Calu3 (cell line): ENCODE measurements at regions not wholly inside any gene's neighbourhood (a gene's known extent, or its start where the extent isn't known, plus 50 kb on each side); places are given as distances from the start of the nearest gene placed in this dataset.

ENCODE experiments used
- BruUV-seq: library from RNA; stranded (reverse); fragments of 400-500 nt; replicated peaks from 2 replicates; lab custom pipeline; 2021; lab: Mats Ljungman, UMichigan
- CTCF ChIA-PET: fragments of 300-600 bp; sonication (Branson Sonifier 250); formaldehyde crosslinking; loops from one replicate; lab custom pipeline; 2022; ENCODE audit warnings: antibody characterized with exemption; lab: Charles Lee
- DNase-seq: peaks from one replicate; pipeline ENCODE4 v3.0.0; 2022
- H3K27ac Mint-ChIP-seq: one replicate; pipeline ENCODE4 v1.8.0; 2022; ENCODE audit warnings: mixed read lengths; ENCODE audit not compliant: unreplicated experiment
- H3K27me3 Mint-ChIP-seq: one replicate; pipeline ENCODE4 v1.8.0; 2022; ENCODE audit warnings: mixed read lengths; ENCODE audit not compliant: unreplicated experiment
- H3K36me3 Mint-ChIP-seq: one replicate; pipeline ENCODE4 v1.8.0; 2022; ENCODE audit warnings: mild to moderate bottlenecking, moderate library complexity, mixed read lengths; ENCODE audit not compliant: insufficient read depth, unreplicated experiment
- H3K4me1 Mint-ChIP-seq: one replicate; pipeline ENCODE4 v1.8.0; 2022; ENCODE audit warnings: mild to moderate bottlenecking, low read depth, mixed read lengths; ENCODE audit not compliant: unreplicated experiment
- H3K4me3 Mint-ChIP-seq: one replicate; pipeline ENCODE4 v1.8.0; 2022; ENCODE audit warnings: mild to moderate bottlenecking, low read depth, moderate library complexity, mixed read lengths; ENCODE audit not compliant: unreplicated experiment
- H3K9me3 Mint-ChIP-seq: one replicate; pipeline ENCODE4 v1.8.0; 2022; ENCODE audit warnings: low read depth, mixed read lengths; ENCODE audit not compliant: unreplicated experiment
- intact Hi-C: fragments of 100-400 bp; cut with micrococcal nuclease; formaldehyde crosslinking; loops from one replicate; pipeline ENCODE4 v1.10.0; 2022; ENCODE audit not compliant: unreplicated experiment
- TF ChIP-seq, protein P1 (sequence below): fragments of 200-600 bp; IDR thresholded peaks from one replicate; pipeline ENCODE4 v1.8.0; 2022; ENCODE audit warnings: antibody characterized with exemption; ENCODE audit not compliant: unreplicated experiment

DNA sequence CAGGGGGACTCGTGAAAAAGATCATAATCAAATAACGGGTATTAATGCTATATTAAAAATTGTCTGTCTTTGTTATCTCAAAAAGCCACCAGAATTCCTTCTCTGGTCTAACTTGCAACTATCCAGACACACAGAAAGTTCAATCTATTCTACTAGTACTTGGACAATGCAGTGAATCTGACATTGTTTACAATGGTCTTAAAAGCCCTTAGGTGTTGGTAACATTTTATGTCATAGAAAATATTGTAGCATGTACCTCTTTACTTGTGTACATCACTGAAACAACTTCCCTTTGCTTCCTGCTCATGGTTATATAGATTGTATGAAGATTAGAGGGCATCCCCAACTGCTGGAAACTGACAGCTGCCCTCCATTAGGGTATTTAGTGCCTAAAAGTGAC, 71.1 kb upstream of the PPP3CA start:
- Mint-ChIP-seq H3K27ac (no peak overlapping the region), H3K27me3 (no peaks in the 10 kb centered on the region), H3K4me3 (no peak overlapping the region), H3K9me3 (no peaks in the 10 kb centered on the region), H3K36me3 (no peaks in the 10 kb centered on the region), H3K4me1 (no peaks in the 10 kb centered on the region)
- no TSS peak for BruUV-seq
- TF ChIP-seq, protein P1, sequence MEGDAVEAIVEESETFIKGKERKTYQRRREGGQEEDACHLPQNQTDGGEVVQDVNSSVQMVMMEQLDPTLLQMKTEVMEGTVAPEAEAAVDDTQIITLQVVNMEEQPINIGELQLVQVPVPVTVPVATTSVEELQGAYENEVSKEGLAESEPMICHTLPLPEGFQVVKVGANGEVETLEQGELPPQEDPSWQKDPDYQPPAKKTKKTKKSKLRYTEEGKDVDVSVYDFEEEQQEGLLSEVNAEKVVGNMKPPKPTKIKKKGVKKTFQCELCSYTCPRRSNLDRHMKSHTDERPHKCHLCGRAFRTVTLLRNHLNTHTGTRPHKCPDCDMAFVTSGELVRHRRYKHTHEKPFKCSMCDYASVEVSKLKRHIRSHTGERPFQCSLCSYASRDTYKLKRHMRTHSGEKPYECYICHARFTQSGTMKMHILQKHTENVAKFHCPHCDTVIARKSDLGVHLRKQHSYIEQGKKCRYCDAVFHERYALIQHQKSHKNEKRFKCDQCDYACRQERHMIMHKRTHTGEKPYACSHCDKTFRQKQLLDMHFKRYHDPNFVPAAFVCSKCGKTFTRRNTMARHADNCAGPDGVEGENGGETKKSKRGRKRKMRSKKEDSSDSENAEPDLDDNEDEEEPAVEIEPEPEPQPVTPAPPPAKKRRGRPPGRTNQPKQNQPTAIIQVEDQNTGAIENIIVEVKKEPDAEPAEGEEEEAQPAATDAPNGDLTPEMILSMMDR: no peak
- no peak for DNase-seq
- CTCF ChIA-PET: no interaction called here
- intact Hi-C loops: loop anchor here (10.0 kb wide), 1 partner anchor 64 kb away; no protein-coding TSS in a partner anchor

DNA sequence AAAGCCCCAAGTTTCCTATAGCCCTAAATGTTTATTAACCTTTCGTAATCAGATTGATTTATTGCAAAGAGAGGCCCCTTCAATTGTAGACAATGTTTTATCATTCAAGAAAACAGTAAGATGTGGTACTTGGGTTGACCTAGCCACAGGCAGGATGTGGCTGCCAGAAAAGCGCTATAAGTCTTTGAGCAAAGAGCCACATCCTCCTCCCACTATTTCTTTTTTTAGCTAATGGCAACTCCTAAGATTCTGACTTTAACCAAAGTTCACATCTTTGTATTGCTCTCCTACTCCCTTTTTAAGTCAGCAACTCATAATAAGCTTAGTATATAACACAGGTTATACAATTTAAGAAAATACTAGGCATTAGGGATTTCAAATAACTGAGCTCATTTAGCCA, 70.7 kb upstream of the PPP3CA start:
- DNase-seq: no peak
- Mint-ChIP-seq H3K4me3 (no peak overlapping the region), H3K36me3 (no peaks in the 10 kb centered on the region), H3K9me3 (no peaks in the 10 kb centered on the region), H3K27me3 (no peaks in the 10 kb centered on the region), H3K4me1 (no peaks in the 10 kb centered on the region), H3K27ac (no peak overlapping the region)
- TF ChIP-seq, protein P1: no peak
- intact Hi-C loops: loop anchor here (10.0 kb wide), 1 partner anchor 63 kb away; no protein-coding TSS in a partner anchor
- BruUV-seq: no TSS peak
- CTCF ChIA-PET: no interaction called here

DNA sequence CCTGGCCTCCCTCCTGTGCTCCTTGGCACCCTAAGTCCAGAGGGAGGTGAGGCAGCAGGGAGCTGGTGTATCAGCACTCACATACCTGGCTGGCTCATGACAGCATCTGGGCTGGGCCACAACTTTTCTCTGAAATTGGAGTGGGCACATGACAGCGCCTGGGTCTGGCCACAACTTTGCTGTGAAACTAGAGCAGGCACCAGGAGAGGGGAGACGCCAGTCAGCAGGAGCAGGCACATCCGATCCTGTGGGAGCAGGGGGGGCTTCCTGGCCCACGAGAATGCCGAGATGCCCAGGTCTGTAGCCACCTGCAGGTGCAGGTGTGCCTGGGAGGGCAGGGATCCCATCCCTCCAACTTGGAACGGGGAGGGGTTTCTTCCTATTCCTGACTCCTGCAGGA, 69.7 kb upstream of the PPP3CA start:
- H3K9me3 Mint-ChIP-seq: no peaks in the 10 kb centered on the region
- intact Hi-C loops: loop anchor here (10.0 kb wide), 1 partner anchor 62 kb away; no protein-coding TSS in a partner anchor
- H3K36me3 Mint-ChIP-seq: no peaks in the 10 kb centered on the region
- no peak for DNase-seq
- no peaks in the 10 kb centered on the region for H3K27me3 Mint-ChIP-seq
- no TSS peak for BruUV-seq
- TF ChIP-seq, protein P1: no peak
- peaks cover 4% of the 10 kb centered on the region for H3K4me1 Mint-ChIP-seq
- H3K27ac Mint-ChIP-seq: no peak overlapping the region
- no peak overlapping the region for H3K4me3 Mint-ChIP-seq
- CTCF ChIA-PET: no interaction called here

DNA sequence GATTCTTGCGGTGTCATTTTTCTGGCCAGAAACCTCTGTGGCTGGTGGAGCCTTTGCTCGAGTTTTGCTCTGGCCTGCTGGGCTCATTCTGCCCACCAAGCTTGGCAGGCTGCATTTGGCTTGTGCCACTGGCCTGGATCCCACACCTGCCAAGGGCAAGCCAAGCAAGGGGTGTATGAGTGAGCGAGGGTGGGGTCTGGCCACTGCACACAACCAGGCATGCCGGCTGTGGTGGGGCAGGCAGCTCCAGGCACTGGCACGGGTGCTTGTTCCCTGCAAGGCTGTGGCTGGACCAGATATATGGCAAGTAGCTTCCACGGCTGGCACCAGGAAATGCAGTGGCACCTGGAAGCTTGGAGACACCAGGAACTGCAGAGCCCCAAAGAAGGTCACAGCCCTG, 68.6 kb upstream of the PPP3CA start:
- Mint-ChIP-seq H3K36me3 (peaks cover 7% of the 10 kb centered on the region), H3K27me3 (no peaks in the 10 kb centered on the region), H3K9me3 (no peaks in the 10 kb centered on the region), H3K27ac (no peak overlapping the region), H3K4me3 (no peak overlapping the region), H3K4me1 (peaks cover 9% of the 10 kb centered on the region)
- intact Hi-C loops: loop anchor here (10.0 kb wide), 1 partner anchor 61 kb away; no protein-coding TSS in a partner anchor
- TF ChIP-seq, protein P1: no peak
- no TSS peak for BruUV-seq
- DNase-seq: no peak
- CTCF ChIA-PET: no interaction called here
